Non-pigmented ciliary epithelial cell (primary cell): ENCODE measurements at regions not wholly inside any gene's neighbourhood (a gene's known extent, or its start where the extent isn't known, plus 50 kb on each side); places are given as distances from the start of the nearest gene placed in this dataset.
"Not testable (repeated sequence)": the region's sequence is repeated elsewhere in the genome, so short reads cannot be mapped to it uniquely, and the experiment has no call there.

Experiments used
- DNase-seq: peaks from one replicate; pipeline ENCODE4 v3.0.0-alpha.2; 2010; ENCODE audit warnings: low read depth

GRCh38 chr2:190005513-190005912 is 57.0 kb downstream of the MSTN start:
- DNase-seq: no peak

- DNase-seq: no peak
Observed at GRCh38 chr2:189999661-190000060, 62.9 kb downstream of the MSTN start.

- DNase-seq: not testable (repeated sequence)
Observed at GRCh38 chr2:189998665-189999064, 63.9 kb downstream of the MSTN start.

- no peak for DNase-seq
Observed at GRCh38 chr2:189997016-189997415, 65.5 kb downstream of the MSTN start.

- DNase-seq: no peak
Observed at GRCh38 chr2:189995679-189996078, 66.8 kb downstream of the MSTN start.

GRCh38 chr2:189982780-189983394 is 79.6 kb downstream of the MSTN start:
- DNase-seq: no peak

- DNase-seq: no peak
Observed at GRCh38 chr2:189982087-189982486, 80.4 kb downstream of the MSTN start.

- not testable (repeated sequence) for DNase-seq
Observed at GRCh38 chr2:189976488-189976887, 86.0 kb downstream of the MSTN start.

GRCh38 chr2:189960346-189960745 is 102.2 kb downstream of the MSTN start:
- DNase-seq: no peak

- DNase-seq: no peak
Observed at GRCh38 chr2:189959450-189959849, 103.1 kb downstream of the MSTN start.

- no peak for DNase-seq
Observed at GRCh38 chr2:189954989-189955388, 107.5 kb downstream of the MSTN start.

- DNase-seq: no peak
Observed at GRCh38 chr2:189952536-189953109, 109.9 kb downstream of the MSTN start.

- no peak for DNase-seq
Observed at GRCh38 chr2:189951791-189952535, 110.6 kb downstream of the MSTN start.

- no peak for DNase-seq
Observed at GRCh38 chr2:189943009-189943408, 119.5 kb downstream of the MSTN start.

- DNase-seq: no peak
Observed at GRCh38 chr2:189940913-189941312, 121.6 kb downstream of the MSTN start.

GRCh38 chr2:189937691-189938090 is 124.8 kb downstream of the MSTN start:
- no peak for DNase-seq

- DNase-seq: peak; percentile 80
Observed at GRCh38 chr2:189933911-189934399, 128.6 kb downstream of the MSTN start.

- DNase-seq: no peak
Observed at GRCh38 chr2:189933041-189933440, 129.5 kb downstream of the MSTN start.

GRCh38 chr2:189927823-189928222 is 134.7 kb downstream of the MSTN start:
- no peak for DNase-seq
